Vagina (tissue), 2 donors: ENCODE measurements at regions not wholly inside any gene's neighbourhood (a gene's known extent, or its start where the extent isn't known, plus 50 kb on each side); places are given as distances from the start of the nearest gene placed in this dataset.

Experiments
- POLR2A ChIP-seq, 2 donors: fragments of 450-650 bp; IDR thresholded peaks; one replicate each; pipeline ENCODE4 v1.6.1; 2017; ENCODE audit warnings: antibody characterized with exemption in 2 of 2, mild to moderate bottlenecking in 2 of 2, moderate library complexity in 2 of 2
- POLR2AphosphoS5 ChIP-seq, 2 donors: sonication (generic); formaldehyde crosslinking; IDR thresholded peaks; one replicate each; pipeline ENCODE4 v1.9.0; 2017; ENCODE audit warnings: antibody characterized with exemption in 2 of 2, mild to moderate bottlenecking in 2 of 2, low read depth in 1 of 2; ENCODE audit not compliant: insufficient read depth in 1 of 2
- TF ChIP-seq, protein P1 (sequence below), 3 experiments: fragments of 450-650 bp in 2 of 3; fragments of 200-600 bp in 1 of 3; sonication (generic) in 1 of 3; IDR thresholded peaks; one replicate each; pipeline ENCODE4 v1.5.1; 2017 to 2019; ENCODE audit warnings: antibody characterized with exemption in 3 of 3, mild to moderate bottlenecking in 2 of 3, moderate library complexity in 2 of 3

DNA sequence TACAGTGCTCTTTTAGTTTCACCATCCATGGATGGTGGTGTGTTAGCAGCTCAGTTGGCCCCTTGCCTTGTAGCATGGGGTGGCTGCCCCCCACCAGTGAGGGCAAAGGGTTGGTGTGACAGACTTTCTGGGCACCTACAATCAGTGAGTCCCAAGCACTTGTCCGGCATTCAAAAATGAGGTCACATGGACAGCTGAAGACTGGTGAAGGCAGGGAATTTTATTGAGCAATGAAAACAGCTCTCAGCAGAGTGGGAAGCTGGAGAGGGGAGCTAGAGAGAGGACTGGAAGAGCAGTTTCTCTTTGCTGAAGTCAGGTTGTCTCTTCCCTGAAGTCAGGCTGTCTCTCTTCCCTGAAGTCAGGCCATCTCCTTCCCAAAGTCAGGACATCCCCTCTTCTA, 1053.2 kb downstream of the SLITRK1 start:
- TF ChIP-seq, protein P1, sequence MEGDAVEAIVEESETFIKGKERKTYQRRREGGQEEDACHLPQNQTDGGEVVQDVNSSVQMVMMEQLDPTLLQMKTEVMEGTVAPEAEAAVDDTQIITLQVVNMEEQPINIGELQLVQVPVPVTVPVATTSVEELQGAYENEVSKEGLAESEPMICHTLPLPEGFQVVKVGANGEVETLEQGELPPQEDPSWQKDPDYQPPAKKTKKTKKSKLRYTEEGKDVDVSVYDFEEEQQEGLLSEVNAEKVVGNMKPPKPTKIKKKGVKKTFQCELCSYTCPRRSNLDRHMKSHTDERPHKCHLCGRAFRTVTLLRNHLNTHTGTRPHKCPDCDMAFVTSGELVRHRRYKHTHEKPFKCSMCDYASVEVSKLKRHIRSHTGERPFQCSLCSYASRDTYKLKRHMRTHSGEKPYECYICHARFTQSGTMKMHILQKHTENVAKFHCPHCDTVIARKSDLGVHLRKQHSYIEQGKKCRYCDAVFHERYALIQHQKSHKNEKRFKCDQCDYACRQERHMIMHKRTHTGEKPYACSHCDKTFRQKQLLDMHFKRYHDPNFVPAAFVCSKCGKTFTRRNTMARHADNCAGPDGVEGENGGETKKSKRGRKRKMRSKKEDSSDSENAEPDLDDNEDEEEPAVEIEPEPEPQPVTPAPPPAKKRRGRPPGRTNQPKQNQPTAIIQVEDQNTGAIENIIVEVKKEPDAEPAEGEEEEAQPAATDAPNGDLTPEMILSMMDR (IDR thresholded peaks at IDR 0.05): no peak
- TF ChIP-seq POLR2A (IDR thresholded peaks at IDR 0.05) (no peak), POLR2AphosphoS5 (IDR thresholded peaks at IDR 0.05; ENCODE audit: insufficient read depth in 1 of 2, low read depth in 1 of 2) (no peak)
